Fibroblast of skin of left quadriceps (primary cell): ENCODE measurements at regions not wholly inside any gene's neighbourhood (a gene's known extent, or its start where the extent isn't known, plus 50 kb on each side); places are given as distances from the start of the nearest gene placed in this dataset.
"Not testable (repeated sequence)": the region's sequence is repeated elsewhere in the genome, so short reads cannot be mapped to it uniquely, and the experiment has no call there.

Experiments
- DNase-seq, 2 experiments: peaks; one replicate each; pipeline ENCODE4 v3.0.0-alpha.2; 2013; ENCODE audit warnings: low read depth in 2 of 2

DNA sequence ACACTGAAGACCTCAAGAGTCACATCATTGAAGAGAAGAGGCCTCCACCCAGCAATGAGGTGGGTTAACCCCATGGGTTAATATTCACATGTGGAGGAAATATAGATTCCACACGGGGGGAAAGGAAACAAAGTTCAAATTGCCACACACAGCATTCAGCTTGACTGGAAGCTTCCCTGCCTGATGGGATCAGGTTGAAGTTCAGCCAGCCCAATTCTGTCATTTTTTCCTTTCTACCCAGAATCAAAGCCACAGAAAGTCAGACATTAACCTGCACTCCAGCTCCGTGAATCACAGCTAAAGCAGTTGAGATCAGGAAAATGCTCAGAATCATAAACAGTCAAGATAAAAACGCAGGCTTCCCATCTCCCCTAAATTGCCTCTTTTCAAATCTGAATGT lies 208.7 kb upstream of the OBI1 start:
- DNase-seq: no peak

DNA sequence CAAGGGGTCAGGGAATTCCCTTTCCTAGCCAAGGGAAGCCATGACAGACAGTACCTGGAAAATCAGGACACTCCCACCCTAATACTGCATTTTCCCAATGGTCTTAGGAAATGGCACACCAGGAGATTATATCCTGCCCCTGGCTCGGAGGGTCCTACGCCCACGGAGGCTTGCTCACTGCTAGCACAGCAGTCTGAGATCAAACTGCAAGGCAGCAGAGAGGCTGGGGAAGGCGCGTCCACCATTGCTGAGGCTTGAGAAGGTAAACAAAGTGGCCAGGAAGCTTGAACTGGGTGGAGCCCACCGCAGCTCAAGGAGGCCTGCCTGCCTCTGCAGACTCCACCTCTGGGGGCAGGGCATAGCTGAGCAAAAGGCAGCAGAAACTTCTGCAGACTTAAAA lies 207.1 kb upstream of the OBI1 start:
- DNase-seq: not testable (repeated sequence)

DNA sequence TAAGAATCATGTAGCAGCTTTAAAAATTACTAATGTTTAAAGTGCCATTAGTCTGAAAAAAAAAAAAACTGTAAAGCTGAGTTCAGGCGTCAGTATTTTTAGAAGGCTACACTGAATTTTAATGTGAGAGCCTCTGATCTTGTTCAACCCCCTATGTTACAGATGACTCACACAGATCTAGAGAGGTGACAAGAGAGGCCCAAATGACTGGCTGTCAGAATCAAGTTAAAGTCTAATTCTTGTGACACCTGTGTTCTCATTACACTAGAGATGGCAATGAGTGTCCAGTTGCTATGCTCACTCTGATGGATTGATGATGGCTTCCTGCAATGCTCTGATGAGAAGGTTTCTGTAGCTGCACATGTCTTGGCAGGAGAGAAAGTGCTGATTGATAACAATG lies 203.5 kb upstream of the OBI1 start:
- DNase-seq: no peak

- DNase-seq: no peak
Observed at GRCh38 chr13:78852709-78853108, 193.8 kb upstream of the OBI1 start.

DNA sequence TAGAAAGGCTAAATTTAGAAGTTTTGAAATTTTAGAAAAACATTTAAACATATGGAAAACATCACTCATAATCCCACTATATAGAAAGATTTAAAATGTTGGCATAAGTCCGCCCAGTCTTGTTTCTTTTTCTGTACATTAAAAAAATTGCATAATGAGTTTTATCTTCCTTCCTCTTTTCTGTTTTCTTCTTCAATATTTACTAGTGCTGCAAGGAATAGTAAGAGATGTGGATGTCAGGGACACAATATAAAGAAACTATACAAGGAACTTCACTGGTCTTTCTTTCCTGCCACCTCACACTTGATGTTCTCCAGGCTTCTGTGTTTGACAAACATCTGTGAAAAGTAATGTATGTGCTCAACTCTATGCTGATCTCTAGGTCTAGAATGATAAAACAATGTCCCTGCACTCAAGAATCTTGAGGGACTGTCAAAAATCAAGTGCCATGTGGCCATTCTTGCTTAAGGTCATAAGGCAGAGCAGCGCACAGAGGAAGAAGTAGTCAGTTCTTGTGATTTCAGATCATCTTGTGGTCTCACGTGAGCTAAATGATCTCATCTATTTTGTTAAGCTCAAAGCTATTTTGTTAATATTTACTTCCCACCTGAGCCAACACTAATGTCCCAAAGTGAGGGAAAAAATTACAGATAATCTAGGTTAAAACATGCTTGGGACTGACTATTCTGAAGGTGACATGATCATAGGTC lies 186.9 kb upstream of the OBI1 start:
- DNase-seq: no peak

- DNase-seq: no peak
Observed at GRCh38 chr13:78844106-78844505, 185.2 kb upstream of the OBI1 start.

DNA sequence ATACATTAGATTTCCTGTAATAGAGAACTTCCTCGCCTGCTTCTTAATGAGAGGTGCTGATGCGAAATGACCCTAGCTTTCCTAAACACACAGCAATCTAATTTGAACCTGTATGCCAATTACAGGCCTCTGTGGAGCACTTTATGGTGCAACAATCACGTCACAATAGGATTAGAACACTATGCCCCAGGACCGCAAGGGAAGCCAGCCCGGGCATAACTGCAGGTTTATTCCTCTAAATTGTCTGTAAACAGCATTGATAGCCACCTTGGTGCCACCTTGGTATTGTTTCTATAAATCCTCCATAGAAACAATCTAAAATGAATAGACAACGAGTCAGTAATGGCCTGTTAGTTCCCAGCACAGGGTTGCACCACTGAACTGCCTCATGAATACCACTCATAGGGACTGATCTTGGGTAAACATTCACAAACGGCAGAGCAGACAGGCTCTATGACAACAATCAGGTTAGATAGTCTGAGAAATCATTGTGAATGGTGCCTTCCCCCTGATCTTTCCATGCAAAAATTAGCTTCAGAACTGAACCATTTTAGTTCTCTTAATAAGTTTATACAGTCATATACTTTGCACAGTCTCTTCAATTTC lies 182.5 kb upstream of the OBI1 start:
- no peak for DNase-seq

DNA sequence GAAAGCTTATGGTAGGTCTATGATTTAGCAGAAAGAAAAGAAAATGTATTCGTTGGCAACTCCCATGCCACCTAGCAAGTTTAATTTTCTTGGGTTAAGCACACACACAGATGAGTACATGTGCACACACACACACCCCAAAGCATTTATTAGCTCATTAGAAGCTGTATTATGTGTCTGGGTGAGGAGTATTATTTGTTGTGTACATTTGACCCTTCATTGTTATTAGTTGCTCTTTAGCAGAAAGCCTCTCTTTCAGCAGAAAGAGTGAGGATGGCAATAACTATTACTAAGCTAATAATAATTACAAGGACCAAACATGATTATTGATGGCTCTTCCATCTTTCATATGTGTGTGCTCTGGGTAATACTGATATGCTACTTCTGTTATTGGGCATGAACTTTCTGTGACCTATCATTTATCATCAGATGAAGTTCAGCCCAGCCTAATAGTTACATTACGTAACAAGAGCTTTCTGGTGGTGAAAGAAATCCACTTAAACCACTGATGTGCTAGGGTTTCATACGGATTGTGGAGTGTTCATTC lies 177.4 kb upstream of the OBI1 start:
- no peak for DNase-seq

DNA sequence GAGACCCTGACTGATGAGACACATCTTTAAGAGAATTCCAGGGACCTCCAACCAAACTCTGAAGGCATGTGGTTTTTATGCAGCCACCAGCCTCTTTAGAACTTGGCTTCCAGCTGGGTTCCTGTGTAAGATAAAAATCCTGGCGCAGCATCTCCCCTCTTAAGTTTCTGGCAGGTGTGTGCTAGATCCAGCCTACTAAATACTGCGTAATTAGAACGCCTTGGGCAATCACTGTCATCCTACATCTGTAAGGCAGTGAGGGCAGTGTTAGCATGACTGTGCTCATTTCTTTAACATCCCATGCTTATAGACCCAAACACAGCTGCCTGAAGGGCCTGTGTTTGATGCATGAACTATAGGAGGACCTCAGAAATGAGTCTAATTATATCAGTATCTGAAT lies 173.5 kb upstream of the OBI1 start:
- no peak for DNase-seq

- DNase-seq: no peak
Observed at GRCh38 chr13:78830508-78830907, 171.6 kb upstream of the OBI1 start.

GRCh38 chr13:78829821-78830220 lies 170.9 kb upstream of the OBI1 start:
- DNase-seq: no peak

DNA sequence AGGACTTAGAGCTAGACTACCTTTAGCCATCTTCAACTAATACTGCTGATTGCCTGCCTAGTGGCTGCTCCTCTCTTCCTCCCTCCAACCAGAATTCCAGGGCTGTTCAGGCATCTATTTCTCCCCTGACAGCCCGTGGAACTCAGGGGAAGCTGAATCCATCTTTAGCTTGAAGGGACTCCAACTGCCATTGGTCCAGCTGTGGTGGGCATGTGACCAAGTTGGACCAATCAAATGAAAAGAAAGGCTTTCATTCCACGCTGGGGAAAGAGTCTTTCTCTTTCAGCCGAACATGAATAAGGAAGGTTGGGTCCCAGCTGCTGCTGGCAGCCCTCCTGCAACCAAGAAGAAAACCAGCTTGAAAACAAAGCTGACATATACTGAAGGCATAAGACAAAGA lies 168.5 kb upstream of the OBI1 start:
- DNase-seq: no peak

DNA sequence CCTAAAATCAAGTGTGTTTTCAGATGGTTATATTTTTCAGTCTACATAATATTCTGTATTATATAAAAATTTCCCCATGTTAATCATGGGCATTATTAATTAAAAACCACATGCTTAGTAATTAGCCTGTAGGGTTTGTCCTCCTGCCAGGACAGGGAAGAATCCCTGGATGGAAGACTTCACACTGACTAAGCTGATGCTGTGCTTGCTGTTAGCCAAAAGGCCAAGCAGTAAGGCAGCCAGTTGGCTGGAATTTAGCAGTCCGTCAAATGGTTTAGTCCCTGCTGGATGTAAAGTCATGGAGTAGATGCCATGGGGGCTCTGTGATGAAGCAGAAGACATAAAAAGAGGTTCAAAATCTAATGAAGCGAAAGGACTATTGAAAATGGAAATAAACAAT lies 168.0 kb upstream of the OBI1 start:
- no peak for DNase-seq

DNA sequence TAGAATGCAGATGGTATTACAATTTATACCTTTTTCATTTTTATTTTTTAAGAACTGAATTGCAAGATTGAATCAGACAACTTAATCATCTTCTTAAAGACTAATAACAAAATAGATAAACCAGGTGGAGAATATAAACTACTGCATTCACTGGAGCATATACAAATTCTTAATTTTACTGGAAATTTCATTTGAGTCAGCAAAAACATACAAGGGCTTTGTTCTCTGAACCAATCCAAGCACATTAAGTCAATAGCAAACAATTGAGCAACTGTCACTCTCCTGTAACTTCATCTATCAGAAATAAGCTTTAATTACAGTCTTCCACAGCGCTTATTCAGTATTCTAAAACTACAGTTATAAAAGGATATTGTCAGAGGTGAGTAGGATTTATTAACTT lies 167.4 kb upstream of the OBI1 start:
- DNase-seq: no peak

GRCh38 chr13:78820541-78820940 lies 161.6 kb upstream of the OBI1 start:
- no peak for DNase-seq

- DNase-seq: no peak
Observed at GRCh38 chr13:78816592-78816991, 157.6 kb upstream of the OBI1 start.

GRCh38 chr13:78816154-78816553 lies 157.2 kb upstream of the OBI1 start:
- no peak for DNase-seq

GRCh38 chr13:78806457-78806856 lies 147.5 kb upstream of the OBI1 start:
- no peak for DNase-seq

- no peak for DNase-seq
Observed at GRCh38 chr13:78802912-78803311, 144.0 kb upstream of the OBI1 start.

DNA sequence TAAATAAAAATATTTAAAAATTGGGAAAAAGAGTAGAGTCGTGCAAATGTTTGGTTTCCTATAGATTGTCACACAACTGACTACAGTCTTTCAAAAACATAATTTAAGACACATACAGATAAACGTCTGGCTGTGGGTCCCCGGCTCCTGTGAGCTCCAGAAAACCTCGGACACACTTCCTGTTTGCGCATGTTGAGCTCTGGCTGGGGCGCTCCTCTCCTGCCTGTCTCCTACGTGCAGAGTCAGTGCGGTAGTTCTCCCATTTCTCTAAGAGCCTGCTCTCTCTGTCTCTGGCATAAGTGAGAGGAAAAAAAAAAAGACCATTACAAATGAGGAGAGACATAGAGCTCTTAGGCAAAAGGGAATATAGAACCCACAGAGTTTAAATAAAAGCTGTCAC lies 128.2 kb upstream of the OBI1 start:
- DNase-seq: no peak

DNA sequence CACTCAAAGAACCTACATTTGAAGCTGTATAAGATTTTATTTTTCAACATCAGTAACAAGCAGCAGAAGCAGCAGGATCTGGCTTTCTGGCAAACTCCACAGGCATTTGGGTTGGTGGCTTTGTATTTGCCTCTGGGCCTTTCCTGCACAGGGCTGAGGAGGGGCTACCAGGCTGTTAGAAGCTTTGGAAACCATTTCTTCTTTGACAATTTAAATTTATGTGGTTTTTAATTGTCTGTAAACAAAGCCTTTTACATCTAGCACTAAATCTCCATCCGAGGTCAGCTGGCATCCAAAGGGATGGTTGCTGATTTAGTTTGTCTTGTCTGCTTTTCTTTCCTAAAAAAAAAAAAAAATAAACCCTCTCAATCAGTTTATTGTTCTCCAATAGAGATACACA lies 127.5 kb upstream of the OBI1 start:
- DNase-seq: no peak

- no peak for DNase-seq
Observed at GRCh38 chr13:78785764-78786163, 126.8 kb upstream of the OBI1 start.

DNA sequence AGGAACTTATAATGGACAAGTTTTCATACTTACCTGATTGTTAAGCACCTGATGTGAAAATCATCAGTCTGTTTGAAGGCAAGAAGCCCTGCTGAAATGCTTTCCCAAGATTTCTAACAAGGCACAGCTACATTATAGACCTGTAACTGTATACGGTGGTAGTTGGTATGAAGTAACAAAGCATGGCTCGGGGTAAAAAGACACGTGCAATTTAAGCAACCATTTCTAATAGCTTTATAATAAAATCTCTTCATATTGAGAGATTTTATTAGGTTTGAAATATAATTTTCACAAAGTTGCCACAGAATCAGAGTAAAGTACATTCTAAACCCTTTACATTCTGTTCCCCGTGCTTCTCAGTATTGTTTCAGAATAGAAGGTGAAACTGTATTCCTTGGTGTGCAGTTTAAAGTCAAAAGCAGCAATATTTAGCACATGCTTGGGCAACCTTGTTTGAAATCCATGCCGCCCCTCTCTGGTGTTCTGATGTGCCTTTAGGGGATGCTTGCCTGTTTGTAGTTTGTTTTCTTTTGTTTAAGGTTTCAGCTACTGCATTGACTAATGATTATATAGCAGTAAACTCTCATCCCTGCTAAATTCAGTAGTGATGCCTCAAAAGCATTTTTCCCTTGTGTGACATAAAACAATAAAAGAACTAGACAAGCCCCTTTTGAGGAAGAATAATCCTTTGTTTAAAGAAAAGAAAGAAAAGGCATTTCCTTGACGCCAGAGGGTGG lies 125.2 kb upstream of the OBI1 start:
- no peak for DNase-seq
